ENCODE measurements at regions not wholly inside any gene's neighbourhood (a gene's known extent, or its start where the extent isn't known, plus 50 kb on each side); places are given as distances from the start of the nearest gene placed in this dataset.

DNA sequence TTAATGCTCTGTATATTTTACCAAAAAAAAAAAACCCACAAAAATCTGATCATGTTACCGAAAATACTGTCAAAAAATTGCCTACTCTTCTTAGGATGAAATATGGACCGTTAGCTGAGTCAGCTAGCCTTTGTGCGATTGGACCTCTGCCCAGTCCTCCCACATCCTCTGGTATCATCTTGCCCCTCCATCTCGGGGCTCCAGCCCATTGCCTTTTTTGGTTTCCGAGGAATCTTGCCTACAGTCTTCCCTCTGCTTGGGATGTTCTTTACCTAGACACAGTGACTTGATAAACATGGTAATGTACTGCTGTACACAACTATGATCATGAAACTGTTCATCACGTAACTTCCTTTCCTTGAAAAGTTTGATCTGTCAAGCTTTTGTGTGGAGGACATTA is 371.4 kb downstream of the SV2B start:
- in situ Hi-C loops (cut with MboI; ENCODE audit: low sequenced_read_pairs): no loop called here

DNA sequence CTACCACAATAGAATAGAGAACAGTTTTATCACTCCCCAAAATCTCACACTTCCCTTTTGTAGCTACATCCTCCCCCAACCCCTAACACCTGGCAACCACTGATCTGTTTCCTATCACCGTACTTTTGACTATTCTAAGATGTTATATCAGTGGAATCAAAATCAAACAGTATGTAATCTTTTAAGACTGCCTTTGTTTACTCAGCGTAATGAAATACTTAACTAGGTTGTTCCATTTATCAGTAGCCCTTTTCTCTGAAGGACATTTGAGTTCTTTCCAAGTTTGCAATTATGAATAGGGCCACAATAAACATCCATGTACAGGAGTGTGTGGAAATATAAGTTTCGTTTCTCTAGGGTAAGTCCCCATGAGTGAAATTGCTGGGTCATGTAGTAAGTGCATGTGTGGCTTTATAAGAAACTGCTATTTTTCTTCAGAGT is 372.3 kb downstream of the SV2B start:
- in situ Hi-C loops (cut with MboI; ENCODE audit: low sequenced_read_pairs): no loop called here

DNA sequence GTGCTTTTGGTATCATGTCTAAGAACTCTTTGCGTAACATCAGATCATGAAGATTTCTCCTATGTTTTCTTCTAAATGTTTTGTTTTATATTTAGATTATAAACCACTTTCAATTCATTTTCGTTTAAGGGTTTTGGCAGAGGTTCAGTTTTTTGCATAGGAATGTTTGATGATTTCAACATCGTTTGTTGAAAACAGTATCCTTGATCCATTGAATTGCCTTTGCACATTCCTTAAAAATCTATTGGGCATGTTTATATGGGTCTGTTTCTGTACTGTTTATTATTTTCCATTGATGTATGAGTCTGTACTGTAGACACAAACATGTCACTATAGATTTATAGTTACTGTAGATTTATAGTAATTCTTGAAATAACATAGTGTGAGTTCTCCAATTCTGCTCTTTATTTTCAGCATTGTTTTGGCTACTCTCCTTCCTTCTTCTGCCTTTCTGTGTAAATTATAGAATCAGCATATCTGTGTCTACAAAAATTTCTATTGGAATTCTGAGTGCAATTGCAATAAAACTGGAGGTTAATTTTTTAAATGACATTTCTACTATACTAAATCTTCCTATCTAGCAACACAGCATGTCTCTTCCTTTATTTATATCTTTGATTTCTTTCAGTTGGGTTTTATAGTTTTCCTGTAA is 374.0 kb downstream of the SV2B start:
- in situ Hi-C loops (cut with MboI; ENCODE audit: low sequenced_read_pairs): no loop called here

DNA sequence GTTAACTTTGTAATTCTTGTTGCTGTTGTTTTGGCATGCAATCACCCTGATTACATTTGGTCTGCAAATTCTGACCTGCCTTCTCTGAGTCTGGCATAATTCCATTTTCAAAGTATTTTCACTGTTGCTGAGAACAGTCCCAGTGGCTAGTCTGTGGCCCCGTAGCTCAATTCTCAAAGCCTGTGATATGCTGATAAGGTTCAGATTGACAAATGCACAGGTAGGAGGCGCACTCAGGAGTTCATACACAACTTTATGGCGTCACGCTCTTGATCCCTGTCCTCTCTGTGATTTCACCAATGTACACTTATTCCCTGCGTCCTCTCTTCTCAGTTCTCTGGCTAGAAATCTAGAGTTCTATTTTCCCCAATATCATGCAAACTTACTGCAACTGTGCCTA is 376.6 kb upstream of the SLCO3A1 start:
- in situ Hi-C loops (cut with MboI; ENCODE audit: low sequenced_read_pairs): no loop called here

DNA sequence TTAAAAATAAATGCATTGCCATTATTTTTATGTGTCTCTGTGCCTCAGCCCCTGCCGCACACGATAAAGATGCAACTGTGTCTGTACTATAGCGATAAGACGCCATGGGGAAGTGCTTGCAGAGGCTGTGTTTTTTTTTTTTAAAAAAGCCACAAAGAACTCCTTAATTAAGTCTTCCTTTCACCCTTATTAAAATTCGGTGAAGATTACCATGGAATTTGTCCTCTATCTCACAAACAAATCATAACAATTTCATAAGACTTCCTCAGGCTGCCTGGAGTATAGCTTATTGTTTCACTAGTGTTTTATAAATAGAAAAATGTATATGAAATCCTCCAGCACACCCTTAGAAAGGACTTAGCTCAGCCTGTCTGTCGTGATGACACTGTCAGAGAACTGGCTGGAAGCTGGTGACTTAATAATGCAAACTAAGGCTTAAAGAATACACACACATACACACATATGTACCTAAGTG is 374.8 kb upstream of the SLCO3A1 start:
- in situ Hi-C loops (cut with MboI; ENCODE audit: low sequenced_read_pairs): no loop called here

DNA sequence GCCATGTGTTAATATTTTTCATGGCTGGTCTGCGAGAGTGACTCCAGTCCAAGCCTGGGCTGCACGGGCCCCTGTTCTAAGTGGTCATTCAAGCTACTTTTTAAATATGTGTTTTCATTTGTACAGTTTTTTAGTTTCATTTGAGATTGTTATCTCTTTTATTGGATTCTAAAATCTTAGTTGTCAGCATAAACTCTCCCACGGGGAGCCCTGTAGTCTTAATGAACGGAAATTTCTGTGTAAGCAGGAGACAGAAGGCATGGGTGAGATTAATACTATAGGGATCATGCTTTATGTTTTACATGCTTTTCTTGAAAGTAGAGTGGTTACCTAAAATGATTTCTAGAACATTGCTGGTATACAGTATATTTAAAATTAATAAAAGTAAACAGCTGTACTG is 373.1 kb upstream of the SLCO3A1 start:
- in situ Hi-C loops (cut with MboI; ENCODE audit: low sequenced_read_pairs): no loop called here

DNA sequence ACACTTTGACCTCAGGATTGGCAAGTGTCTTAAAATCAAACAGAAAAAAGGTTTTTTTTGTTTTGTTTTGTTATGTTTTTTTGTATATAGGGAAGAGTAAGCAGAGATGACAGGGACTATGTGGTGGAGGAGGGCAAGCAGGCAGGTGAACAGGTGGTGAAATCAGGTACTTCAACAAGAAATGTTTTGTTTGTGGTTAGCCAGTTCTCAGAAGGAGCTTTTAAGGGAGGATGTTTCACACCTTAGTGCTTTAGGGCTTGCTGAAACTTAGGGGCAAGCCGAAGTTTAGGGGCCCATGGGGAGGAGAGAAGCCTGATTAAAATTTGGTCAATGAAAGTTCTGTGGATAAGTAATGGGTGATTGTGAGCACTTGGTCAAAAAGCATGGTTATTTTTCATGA is 370.7 kb upstream of the SLCO3A1 start:
- in situ Hi-C loops (cut with MboI; ENCODE audit: low sequenced_read_pairs): no loop called here

DNA sequence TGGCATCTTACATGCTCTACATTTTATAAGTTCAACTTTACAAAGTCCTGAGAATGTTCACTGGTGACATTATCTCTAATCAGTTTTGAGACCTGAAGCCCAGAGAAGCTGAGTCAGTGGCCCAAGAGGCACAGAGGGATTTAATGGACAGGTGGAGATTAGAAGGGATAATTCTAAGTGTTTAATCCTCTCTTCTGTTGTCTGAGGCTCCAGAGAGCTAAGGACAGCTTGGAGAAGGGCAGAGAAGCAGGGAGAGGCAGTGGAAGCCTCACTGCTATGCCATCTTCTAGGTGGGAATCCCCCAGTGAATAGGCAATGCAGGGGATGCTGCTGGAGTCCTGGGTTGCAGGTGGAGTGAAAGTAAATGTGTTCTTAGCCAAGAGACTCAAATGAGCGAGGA is 369.4 kb upstream of the SLCO3A1 start:
- in situ Hi-C loops (cut with MboI; ENCODE audit: low sequenced_read_pairs): no loop called here

DNA sequence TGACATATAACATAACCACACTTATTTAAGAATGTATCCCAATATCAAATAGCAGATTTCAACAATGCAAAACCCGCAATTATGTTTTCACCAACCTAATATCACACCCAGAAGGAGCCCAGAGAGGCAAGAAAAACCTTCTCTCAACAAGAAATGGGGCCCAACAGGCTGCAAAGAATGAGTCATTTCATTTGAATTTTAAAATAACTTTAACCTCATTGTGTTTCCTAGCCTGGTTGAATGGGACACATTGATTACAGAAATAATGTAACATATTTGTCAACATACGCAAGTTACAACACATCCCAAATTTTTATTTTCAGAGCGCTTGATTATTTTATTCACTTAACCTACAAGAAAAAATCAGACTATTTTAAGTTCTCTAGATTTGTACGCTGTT is 365.1 kb upstream of the SLCO3A1 start:
- in situ Hi-C loops (cut with MboI; ENCODE audit: low sequenced_read_pairs): no loop called here

DNA sequence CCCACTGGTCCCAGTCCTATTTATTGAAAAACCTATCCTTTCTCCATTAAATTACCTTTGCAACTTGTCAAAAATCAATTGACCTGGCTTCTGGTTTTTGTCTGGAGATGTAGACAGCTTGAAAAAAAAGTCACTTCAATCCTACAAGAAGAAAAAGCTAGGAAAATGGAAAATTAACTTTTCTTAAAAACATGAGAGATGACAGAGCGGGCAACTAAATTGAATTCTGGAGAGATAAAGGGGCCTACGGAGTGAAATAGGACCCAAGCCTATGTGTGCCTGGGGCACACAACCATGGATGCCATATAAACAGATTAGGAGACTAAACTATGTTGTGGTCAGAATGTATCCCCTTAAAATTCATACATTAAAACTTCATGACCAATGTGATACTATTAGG is 363.3 kb upstream of the SLCO3A1 start:
- in situ Hi-C loops (cut with MboI; ENCODE audit: low sequenced_read_pairs): no loop called here

DNA sequence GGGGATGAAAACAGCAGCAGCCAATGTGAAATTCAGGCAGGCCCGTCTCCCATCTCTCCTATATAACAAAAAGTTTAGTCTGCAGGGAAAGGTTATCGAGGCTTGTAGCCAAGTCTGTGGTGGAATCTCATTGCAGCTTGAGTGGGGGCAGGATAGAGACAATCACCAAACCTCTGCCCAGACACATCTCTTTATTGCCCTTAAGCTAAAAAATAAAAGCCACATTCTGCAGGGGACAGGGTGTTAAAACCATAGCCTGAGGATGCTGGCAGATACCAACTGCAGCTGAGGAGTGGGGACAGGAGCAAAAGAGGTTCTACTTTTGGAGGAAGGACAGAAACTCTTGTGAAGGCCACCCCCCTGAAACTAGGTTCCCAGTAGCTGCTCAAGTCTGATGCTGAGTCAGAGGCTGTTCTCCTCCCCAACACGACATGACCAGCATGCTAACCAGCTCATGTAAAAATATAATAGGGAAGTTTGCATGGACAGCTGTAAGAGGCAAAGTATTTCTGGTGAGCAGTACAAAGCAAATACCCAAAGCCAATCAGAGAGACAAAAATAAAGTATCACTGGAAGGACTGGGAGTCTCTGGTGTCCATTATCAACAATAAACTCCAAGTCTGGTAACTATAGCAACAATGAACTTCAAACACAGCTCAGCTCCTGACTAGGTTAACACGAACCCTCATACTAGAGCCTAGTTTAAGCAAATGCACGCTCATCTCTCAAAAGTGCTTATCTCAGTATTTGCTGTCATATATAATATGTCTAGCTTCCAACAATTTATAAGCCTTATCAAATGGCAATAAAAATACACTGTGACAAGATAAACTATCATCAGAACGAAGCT is 362.2 kb upstream of the SLCO3A1 start:
- in situ Hi-C loops (cut with MboI; ENCODE audit: low sequenced_read_pairs): no loop called here

DNA sequence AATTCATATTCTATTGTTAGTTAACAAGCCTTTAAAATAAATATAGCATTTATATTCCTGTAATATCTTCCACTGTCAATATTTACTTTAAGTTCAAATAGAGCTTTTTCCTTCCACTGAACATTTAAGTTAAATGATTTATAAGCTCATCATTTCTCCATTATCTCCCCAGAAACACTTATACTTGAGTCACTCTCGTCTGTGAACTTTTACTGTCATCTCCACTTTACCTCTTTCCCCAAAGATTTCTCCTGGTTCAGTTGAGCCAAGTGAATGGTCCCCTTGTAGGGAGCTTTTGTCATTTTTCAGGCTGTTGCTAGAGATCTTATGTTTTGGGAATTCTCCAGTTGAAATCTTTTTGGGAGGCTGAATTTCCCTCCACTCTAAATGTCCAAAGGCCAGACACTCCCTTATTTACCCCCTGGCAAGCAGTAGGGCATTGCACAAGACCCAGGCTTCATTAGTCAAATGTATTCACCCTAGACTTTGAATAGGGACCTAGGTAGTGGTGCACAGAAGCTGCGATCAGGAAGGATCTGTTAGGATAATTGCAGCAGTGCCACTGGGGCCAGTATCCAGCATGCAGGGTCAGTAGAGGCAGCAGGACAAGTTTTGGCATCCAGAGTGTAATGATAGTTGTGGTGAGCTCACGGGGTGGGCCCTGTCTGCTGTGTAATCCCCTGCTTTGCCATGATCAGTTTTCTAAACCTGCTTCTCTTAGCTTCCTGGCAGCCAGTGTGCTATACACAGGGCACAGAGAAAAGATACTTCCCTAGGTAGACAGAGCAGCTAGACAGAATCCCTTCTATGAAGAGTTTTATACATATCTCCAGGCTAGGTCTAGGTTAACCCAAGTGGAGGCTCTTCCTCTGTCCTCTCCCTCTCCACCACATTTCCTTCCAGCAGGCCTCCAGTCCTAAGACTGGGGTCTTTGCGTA is 356.5 kb upstream of the SLCO3A1 start:
- in situ Hi-C loops (cut with MboI; ENCODE audit: low sequenced_read_pairs): no loop called here

DNA sequence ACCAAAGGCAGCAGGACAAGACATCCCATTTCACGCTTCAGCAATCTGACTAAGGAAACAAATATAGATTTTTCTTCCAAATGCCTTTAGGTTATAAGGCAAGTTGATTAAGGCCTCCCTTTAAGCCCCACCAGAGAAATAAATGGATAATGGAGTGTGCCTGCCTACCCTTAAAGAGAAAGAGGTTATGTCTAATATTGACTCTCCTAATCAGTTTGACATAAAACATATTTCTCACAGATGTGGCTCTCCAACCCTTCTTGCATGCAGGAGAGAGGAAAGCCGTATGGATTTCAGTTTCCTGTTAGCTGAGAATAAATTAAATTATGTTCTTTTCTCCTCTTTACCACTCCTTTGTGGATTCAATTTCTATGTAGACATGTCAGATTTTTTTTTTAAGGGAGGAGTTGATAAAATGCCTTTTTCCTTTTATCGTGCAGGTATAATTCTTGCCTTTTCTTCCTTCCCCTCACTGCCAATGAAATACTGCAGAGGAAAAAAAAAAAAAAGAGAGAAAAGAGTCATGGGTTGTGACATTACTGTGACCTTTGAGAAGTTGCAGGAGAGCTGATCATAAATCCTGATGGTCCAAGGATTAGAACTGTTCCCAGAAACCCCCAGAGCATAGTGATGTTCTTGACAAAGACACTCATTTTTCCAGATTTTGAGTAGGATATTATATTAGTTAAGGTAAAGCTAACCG is 355.3 kb upstream of the SLCO3A1 start:
- in situ Hi-C loops (cut with MboI; ENCODE audit: low sequenced_read_pairs): no loop called here

DNA sequence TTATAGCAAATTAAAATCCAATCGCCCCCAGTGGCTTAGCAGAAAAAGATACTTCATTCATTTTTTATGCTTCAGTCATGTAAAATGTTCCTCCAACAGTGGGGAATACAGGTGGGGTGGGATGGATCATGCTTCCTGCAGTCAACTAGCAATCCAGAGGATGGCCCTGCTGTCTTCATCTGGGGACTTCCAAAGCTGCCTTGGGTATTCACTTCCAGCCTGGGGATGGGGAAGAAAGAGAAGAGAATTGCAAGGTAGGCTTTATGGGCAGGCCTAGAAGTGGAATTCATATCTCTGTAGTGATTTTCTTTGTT is 354.8 kb upstream of the SLCO3A1 start:
- in situ Hi-C loops (cut with MboI; ENCODE audit: low sequenced_read_pairs): no loop called here

DNA sequence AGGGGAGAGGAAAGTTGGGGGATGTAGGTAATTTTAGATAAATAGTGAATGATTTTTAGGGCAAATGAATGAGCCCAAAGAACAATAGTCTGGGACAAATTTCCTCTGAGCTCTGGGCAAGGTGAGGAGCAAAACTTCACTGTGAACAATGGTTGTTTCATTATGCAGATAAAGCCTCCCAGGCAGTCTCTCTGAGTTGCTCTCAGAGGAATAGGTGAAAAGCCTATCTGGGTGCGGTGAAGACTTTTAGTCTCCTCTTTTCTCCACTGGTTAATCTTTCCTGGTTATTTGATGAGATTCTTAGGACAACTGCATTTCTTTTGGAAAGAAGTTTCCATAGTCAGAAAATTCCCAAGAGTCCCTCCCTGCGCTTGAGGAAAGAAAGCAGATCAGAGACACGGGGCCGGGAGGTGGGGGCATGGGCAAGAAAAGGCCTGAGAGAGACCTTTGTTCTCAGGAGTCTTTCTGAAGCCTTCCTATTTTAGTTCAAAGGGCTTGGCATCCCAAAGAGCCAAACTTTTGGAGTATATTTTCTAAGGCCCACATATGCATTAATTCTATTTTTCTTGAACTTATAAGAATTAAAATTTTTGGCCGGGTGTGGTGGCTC is 353.6 kb upstream of the SLCO3A1 start:
- in situ Hi-C loops (cut with MboI; ENCODE audit: low sequenced_read_pairs): no loop called here

DNA sequence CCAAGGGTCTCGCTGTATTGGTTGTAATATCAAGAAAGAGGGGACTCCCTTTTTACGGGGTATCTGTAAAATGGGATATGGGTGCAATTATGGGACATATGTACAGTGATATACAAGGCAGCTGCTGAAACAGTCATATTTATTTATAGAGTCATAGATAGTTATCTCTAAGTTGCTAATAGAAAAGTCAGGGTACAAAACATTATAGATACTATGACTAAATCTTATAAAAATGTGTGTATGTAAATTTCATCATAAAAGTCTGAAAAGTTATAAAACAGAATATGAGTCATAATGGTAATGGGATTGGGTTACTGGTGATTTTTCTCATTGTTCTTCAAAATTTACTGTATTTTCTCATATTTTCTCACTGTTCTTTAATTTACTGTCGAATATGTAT is 344.9 kb upstream of the SLCO3A1 start:
- in situ Hi-C loops (cut with MboI; ENCODE audit: low sequenced_read_pairs): no loop called here

DNA sequence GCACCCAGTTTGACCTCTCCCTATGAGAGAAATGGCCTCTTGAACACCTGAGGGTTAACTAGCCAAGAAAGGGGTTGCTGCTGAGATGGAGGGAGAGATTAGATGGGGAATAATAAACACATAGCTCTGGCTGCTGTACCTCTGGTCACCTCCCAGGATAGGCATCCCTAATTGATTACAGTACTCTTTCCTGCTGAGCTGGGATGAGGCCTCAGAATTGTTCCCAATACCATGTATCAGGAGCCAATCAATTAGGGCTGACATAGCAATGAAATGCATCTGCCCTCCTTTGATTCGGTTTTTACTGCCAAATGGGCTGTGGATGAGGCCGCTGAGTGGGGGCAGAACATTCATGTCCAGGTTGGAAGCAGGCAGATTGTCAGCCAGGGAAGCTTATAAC is 339.4 kb upstream of the SLCO3A1 start:
- in situ Hi-C loops (cut with MboI; ENCODE audit: low sequenced_read_pairs): no loop called here

DNA sequence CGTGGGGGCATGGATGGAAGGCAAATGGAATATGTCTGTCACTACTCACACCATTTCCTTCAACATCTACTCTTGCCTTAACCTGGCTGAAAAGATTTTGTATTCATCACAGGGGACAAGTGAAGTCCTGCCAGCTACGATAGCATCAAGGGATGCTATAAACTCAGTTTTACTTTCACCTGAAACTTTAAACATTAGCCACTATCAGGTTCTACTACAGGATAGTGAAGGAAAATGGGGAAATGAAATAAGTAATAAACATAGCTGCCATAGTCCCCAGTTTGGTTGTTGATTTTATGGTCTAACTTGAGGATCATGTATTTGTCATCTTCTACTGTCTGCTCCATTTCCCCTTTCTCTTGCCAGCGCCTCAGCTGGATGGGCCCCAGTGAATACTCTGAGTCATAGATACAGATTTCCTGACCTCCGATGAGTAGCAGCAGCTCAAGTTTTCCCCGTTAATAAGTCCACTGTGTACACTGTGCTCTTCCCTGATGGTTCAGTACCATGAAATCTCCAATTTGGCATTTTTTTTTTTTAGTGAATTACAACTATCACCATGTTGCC is 338.2 kb upstream of the SLCO3A1 start:
- in situ Hi-C loops (cut with MboI; ENCODE audit: low sequenced_read_pairs): no loop called here

DNA sequence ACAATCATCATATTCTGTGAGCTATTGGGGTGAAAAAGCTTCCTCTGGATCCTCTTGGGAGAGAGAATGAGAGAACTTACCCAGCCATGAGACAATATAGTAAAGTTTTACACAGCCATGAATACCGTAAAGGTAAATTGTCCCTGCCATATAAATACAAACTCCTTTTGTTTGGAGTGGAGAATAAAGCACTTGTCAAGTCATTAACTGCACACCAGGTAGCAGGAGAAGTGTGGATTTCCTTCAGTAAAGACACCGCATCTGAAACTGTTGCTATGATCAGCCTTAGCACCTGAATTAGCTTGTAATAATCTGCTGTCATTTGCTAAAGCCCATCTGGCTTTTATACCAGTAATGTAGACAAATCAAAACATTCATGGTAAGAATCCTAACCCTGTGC is 336.6 kb upstream of the SLCO3A1 start:
- in situ Hi-C loops (cut with MboI; ENCODE audit: low sequenced_read_pairs): no loop called here

Data from HL-60/S4 treated with retinoic acid at 250 ng/mL for 4 days and 3 days (cell line).